Stimulated activated CD4-positive, alpha-beta T cell treated with anti-CD3 and anti-CD28 coated beads, Interleukin-2, amount 100 ng/mL, for 4 hours (primary cell): ENCODE measurements at regions not wholly inside any gene's neighbourhood (a gene's known extent, or its start where the extent isn't known, plus 50 kb on each side); places are given as distances from the start of the nearest gene placed in this dataset.

Experiments
- DNase-seq: peaks from one replicate; pipeline ENCODE4 v3.0.0-alpha.2; 2020; ENCODE audit warnings: low read depth

DNA sequence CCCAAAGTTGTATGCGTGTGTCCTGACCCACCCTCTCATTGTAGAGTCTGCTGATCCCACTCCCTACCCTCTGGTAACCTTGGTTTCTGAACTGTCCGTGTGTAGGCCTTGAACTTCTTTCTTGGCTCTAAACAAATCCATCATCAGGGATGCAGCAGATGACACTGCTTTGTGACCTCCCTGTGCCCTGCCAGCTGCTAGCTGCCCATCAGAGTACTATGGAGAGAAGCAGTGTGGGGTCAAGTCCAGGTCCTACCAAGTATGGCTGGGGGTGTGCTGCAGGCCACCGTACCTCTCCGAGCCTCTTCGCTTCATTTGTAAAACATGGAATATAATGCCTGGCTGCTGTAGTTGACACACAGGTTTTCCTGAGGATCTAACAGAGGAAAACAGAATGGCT, 183.5 kb upstream of the RBPJ start:
- DNase-seq, result no peak

DNA sequence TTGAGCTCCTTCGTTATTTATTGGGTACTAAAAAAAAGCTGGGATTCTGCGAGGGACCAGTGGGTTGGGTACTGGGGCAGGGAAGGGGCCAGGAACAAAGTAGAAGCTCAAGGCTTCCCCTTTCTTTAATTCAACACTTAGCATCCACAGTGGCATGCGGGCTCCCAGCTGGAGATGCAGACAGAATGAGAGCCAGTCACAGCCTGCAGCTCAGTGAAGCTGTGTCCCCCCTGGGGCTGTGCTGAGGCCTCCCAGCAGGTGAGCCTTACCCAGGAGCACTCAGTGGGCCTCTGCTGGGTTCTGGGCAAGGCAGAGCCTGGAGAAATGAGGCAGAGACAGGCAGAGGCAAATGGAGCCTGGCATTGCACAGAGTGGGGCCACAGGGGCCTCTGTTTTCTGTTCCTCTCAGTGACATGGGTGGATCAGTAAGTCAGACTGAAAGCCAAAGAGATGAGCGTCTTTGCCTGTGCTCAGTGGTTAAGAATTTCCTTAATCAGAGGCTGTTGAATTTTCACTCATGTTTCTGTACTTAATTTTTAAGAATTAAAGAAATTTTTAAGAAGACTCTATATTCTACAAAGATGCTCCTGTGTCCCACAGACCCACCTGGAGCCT, 181.4 kb upstream of the RBPJ start:
- DNase-seq, result no peak

DNA sequence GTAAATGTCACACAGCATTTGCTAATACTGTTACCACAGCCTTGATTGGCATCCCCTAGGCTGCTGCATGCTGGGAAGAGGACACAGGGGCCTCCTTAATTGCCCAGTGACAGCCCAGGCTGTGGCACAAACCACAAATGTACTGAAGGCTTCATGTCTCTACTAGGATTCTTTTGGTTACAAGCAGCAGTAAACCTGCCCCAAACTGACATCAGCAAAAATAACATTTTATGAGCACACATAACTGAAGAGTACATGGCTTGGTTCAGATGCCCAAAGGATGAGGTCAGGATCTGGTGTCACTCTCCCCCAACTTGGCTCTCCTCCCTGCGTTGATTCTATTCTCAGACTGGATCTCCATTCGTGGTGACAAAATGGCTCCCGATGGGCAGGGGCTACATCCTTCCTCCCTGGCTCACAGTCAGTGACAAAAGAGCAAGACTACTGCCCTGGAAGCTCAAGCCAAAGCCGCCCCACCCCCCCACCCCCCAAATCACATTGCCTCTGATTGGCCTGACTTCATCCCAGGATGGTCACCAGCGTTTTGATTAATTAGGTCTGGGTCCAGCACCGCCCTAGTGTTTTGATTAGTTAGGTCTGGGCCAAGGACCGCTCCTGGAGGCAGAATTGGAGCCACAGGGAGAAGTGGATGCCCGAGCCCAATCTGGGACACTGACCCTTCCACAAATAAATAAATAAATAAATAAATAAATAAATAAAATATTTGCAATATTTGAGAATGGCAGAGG, 180.5 kb upstream of the RBPJ start:
- DNase-seq, result no peak

DNA sequence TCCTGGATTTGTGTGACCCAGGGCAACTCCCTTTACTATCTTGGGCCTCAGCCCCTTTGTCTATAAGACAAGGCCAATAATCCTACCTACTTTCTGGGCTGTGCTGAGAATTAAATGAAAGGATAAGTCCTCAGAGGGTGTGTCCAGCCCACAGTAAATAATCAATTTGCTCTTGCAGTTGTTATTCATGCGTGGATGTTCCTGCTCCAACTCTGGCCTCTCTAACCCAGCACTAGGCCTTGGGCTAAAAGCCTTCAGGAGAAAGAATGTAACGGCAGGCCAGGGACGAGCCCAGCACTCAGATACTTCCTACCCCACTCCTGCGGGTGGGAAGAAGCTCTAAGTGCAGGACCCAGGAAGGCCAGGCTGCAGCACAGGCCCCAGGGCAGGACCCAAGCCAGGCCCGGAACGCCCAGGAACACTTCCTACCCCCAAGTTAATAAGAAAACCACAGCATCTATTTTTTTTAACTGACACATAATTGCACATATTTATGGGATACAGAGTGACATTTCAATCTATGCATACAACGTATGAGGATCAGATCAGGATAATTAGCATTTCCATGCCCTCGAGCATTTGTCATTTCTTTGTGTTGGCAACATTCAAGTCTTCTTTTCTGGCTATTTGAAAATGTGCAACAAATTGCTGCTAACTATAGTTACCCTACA, 179.6 kb upstream of the RBPJ start:
- DNase-seq, result no peak

DNA sequence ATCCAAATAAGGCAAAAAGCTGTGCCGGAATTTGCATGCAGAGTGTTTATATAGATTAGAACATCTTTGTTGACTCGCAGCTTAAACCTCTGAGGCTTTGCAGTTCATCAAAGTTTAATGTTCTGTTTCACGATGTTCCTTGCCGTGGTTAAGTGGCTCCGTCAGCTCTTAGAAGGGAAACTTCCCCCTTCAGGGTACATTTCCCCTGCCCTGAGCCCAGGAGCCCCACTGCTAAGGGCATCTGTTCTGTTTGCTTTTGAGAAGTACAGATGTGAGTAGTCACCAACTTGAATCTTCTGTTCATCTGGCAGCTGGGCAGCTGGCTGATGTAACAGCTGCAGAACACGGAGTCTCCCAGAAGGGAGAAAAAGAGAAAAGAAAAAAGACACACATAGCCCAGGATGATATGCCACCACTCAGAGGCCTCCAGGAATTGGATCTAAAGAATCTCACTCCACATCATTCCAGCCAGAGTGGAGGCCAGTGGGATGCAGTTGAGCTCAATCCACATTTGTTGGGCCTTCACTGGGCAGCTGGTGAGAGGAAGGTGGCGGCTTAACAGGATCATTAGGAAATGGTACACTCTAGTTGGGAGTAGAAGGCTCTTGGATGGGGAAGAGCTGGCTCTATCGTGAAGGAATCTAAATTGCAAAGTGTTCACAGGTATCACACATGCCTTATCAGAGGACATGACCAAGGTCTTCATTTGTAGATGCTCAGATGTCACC, 178.7 kb upstream of the RBPJ start:
- DNase-seq, result no peak

DNA sequence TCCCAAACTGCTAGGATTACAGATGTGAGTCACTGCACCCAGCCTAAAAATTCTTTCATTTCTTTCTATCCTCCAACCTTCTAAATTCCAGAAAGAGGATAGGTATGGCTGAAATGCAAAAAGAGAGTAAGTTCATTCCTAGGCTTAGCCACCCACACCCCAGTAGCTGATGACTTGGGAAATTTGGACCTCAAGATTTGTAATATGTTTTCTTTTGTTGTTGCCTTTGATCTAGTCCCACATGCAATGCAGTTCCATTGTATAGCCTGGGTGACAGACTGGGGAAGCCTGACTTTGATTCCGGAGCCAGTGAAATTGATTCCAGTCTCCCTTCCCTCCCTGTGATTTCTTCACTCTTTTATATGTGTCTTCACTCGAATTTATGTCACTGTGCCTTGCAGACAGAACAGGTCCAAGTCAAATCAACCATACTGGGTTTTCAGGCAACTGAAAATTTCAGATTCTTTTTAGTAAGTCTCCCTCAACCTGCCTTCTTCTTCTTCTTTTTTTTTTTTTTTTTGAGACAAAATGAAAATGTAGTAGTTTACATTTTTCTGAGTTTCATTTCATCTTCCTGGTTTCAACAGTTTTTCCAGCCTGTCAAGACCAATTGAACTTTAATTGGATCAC, 176.2 kb upstream of the RBPJ start:
- DNase-seq, result no peak

DNA sequence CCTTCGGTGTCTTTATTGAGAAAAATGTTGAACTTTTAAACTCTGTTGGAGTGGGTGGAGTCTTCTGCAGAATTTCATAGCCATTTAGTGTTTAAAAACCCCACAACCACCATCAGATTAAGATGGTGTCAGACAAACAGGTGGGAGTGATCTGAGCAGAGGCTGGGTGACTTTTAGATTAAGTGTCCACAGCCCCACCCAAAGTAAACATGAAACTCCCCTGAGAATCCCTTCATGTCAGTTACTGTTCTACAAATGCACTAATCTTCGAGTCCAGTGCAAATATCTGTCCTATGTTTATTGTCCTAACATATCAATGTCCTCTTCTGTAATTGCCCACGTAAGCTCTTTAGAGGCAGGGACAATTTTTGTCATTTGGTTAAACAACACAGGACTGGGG, 175.6 kb upstream of the RBPJ start:
- DNase-seq, result no peak

DNA sequence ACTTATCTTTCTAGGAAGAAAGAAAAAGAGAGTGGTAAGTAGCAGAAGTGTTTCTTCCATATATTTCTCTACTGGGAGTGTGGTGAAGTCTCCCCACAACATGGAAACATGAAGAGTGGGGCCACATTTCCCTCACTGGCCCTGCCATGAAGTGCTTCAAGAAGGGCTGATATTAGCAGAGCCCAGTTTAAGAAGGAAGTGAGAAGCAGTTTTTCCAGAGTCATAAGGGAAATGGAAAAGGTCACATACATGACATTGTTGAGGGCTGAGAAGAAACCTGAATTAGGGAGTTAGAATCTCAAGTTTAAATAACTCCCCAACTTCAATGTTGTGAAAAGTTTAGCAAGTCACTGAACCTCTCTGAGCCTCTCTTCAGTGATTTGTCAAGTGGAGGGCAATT, 171.9 kb upstream of the RBPJ start:
- DNase-seq, result no peak

DNA sequence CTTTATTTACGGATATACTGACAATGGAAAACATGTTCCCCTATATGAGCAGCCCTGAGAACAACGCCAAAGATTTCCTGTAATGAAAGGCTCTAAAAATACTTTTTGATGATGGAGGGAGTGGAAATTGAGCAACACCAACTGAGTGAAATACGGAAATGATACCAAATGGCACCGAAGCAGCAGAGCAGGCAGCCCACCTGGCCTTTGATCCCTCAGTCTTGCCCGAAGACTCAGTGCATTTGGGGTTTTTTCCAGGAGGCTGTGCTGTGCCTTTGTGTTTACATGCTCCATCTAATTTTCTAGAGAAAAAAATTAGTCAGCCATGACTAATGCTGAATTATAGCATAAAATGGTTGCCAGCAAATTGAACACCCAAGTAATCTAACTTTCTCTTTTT, 169.9 kb upstream of the RBPJ start:
- peak; percentile 20 for DNase-seq

DNA sequence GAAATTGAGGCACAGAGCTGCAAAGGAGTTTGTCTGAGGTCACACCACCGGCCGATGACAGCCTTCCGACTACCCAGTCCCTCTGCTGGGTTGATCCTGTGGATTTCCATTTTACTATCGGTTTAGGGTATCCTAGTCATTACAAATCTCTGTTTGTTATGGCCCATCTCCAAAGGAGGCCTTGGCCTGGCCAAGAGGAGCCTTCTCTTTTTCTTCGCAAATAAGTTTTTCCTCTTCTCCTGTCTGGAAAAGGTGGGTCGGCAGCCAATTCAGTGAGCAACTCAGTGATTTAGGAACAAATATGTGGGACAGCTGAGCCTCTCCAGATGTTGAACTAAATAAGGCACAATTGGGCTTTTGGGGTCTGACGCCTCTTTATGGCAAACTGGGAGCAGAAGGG, 169.2 kb upstream of the RBPJ start:
- DNase-seq, result no peak

DNA sequence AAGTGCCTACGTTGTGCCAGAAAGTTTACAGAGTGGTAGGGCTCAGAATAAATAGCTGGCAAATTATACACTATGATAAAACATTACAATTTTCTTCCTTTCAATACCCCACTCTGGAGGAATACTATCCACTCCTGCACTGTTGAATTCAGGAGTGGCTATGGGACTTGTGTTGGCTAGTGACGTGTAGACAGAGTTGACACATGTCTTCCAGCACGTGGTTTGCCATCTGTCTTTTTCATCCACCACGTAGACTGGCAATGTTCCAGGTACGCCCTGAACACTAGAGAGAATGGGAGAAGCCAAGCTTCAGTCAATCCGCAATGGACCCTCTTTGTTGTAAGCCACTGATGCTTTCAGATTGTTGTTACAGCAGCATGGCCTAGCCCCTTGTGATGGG, 168.8 kb upstream of the RBPJ start:
- no peak for DNase-seq

DNA sequence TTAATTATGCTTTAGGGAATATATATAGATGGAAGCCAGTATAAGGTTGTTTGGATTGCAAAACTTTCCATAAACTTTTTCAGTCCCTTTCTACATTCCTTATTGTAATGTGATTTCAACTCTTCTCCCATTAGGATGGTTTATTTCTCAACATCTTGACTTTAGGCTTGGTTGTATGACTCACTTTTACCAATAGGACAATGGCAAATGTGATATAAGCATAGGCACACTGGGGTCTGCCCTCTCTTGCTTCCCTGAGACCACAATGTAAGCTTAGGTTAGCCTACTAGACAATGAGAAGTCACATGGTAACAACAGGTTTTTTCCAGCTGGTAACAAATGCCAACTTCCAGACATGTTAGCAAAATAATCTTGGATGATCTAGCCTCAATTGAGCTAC, 163.3 kb upstream of the RBPJ start:
- DNase-seq, result no peak

DNA sequence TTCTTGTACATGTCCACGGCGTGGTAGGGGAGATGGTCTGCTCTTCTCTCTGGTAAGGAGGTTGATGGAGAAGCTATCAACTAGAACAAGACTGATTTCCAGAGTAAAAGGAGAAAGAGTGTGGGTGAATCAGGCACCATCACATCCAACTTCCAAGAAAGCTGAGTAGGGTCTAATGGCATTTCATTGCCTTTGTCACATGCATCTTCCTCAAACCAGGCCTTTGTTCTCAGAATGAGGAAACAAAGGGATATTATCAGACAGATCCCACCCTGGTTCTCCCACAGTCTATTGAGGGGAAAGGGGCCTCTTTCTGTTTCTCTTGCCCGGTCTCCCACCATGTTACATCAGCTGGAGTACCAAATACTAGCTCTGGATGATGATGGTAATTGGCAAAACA, 160.2 kb upstream of the RBPJ start:
- DNase-seq, result no peak

DNA sequence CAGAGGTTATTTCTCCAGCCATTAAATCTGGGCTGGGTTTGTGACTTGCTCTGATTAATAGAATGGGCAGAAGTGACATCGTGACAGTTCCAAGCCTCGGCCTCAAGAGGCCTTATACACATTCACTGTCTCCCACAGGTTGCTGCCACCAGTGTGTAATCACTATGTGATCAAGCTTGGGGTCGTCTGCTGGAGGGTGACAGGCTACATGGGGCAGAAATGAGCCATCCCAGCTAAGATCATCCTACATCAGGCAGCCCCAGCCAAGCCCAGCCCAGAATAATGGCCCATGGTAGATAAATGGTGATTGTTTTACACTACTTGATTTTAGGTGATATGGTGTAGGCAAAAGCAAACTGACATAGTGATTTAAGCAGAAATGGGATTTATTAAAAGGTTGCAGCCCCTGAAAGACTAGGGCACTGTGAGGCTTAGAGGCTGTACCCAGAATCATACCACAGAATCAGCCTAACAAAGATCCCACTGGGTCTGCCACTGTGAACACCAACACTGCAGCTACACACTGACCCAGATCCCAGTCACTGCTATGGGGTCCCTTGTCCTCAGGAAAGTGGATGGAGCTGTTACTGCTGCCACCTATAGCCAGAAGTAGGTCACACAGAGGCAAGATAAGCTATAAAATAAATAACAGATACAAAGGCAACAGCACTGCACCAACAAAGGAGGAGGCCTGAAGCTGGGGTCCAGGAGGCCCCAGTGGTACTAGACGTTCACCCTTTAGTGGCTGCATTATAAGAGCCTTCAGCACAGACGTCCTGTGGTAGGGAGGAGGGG, 159.6 kb upstream of the RBPJ start:
- DNase-seq, result no peak

DNA sequence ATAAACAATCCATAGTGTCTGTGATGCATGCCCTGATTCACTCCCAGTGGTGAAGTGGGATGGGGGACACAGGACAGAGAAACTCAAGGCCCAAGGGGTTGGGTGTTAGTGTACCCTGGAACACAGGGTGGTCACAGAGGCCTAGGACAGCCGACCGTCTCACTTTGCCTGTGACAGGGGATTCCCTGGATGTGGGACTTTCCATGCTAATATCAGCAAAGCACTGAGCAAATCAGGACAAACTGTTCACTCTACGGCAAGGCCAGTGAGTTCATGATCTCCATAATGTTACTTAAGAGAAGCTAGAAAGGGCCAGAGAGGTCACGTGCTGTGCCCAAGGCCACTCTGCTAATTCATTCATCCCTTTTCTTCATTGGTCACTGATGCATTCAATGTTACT, 158.7 kb upstream of the RBPJ start:
- DNase-seq, result no peak

DNA sequence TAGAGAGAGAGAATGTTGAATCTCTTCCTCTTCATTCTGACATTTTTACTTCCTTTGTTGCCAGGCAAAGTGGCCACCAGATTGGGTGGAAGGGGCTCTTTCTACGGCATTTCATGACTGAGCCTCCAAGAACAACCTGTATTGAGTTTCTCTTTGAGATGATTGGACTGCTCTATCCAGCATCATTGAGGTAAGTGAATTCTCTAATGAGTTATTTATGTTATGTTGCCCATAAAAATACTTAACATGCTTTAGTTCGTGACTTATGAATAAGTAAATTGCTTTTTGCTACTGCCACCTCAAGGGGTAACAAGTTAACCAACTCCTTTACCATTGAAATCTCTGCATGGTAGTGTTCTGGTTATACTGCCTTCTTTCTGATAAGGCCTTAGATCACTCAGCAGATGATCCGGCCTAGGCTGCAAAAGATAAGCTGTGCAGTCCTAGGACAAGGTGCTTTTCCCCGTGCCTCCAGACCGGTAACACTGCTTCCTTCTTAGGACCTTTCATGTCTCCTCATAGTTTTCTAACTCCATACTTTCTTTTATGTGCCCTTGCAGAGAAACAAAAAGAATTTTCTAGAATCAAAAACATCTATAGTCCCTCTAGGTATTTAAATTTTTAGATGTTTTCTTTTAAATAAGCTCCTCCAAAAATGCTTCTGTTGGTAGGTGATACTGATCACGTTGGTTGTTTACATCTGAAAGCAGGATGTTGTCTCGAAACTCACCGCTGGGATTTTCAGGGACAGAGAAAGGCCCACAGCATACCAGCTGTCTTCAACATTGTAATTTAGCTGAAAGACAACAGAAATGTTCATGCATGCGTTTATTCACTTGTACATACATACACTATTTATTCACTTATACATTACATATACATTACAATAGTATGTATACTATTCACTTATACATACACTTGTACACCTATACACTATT, 157.1 kb upstream of the RBPJ start:
- DNase-seq, result no peak

DNA sequence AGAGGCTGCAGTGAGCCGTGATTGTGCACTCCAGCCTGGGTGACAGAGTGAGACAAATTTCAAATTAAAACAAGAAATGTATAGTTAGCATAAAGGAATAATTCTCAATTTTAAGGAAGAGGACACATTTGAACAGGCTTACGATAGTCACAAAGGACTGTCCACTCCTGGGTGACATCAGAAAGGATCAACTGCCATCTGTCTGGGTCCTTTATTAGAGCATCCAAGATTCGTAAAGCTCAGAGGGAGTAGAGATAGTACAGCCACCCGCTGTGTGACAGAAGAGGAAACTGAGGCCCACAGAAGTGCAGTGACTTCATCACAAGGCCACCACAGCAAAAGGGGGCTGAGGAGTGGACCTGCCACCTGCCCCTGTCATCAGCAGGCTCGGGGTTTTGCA, 149.3 kb upstream of the RBPJ start:
- no peak for DNase-seq

DNA sequence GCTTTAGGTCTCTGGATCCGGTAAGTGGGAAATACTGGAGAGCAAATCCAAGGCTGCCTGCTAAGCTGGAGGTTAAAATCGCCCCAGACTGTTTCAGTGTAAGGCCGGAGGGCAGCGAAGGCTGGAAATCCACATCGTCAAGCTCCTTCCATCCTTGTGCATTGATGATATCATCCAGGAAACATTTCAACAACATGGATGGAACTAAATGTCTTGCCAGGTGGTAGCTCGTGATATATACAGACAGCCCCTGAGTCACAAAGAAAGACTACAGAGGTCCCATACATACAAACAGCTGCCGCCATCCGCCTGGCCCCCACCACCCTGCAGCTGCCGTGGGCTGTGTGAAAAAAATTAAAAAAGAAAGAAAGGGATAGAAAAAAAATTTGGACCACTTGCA, 148.9 kb upstream of the RBPJ start:
- no peak for DNase-seq

DNA sequence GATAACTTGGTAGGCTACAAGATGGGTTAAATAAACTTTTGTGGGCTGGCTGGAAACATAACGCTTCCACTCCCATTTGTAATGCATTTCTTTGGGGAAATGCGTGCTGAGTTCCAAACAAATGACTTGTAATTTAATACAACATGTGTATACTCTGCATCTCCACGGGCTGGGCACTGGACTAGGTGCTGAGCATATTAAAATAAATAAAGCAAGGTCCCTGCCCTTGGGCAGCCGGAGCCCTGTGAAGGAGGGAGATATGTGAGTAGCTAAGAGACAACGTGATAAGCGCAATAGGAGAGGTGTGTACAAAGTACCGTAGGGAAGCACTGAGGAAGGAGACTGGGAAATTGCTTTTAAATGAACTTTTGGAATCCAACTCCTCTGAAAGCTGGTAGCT, 147.2 kb upstream of the RBPJ start:
- no peak for DNase-seq

DNA sequence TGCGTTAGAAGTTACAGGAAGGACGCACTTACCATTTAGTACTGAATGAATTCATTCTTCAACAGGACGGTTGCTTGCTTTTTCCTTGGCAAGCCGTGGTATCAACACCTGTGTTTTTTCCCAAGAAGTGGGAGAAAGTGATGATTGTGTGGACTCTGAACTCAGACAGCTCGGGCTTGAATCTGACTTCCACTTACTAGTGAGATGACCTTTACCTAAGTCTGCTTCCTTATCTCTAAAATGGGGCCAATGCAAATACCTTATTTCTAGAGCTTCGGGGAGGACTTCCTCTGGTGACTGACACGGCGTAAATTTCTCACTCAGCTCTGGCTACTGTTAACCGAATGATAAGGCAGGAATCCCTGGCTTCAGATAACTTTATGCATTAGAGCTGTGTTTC, 146.8 kb upstream of the RBPJ start:
- no peak for DNase-seq
